NT2/D1 (cell line): ENCODE measurements at regions not wholly inside any gene's neighbourhood (a gene's known extent, or its start where the extent isn't known, plus 50 kb on each side); places are given as distances from the start of the nearest gene placed in this dataset.

Experiments
- SUZ12 ChIP-seq: IDR thresholded peaks from 2 replicates; pipeline ENCODE4 v1.6.1; 2011; ENCODE audit not compliant: insufficient read length, insufficient read depth; ENCODE audit errors: extremely low read depth
- YY1 ChIP-seq: IDR thresholded peaks from 2 replicates; pipeline ENCODE4 v1.6.1; 2011; ENCODE audit not compliant: insufficient read length, insufficient read depth
- ZNF274 ChIP-seq: IDR thresholded peaks from 2 replicates; pipeline ENCODE4 v1.6.1; 2011; ENCODE audit warnings: mild to moderate bottlenecking, low read depth, low read length

- no peak for TF ChIP-seq ZNF274
- TF ChIP-seq YY1 = no peak
- no peak for TF ChIP-seq SUZ12
Measured at GRCh38 chr1:98107256-98107655, 186.4 kb upstream of the DPYD start.
